SU-DHL-6 (cell line): ENCODE measurements at regions not wholly inside any gene's neighbourhood (a gene's known extent, or its start where the extent isn't known, plus 50 kb on each side); places are given as distances from the start of the nearest gene placed in this dataset.

ENCODE experiments used
- EZH2phosphoT487 ChIP-seq: fragments of 200-600 bp; sonication (generic), shearing (Covaris generic); conservative IDR thresholded peaks from 2 replicates; pipeline ENCODE4 v1.6.1; 2018; ENCODE audit warnings: mild to moderate bottlenecking, antibody characterized with exemption, low read length, moderate library complexity, mixed read lengths
- TF ChIP-seq, protein P1 (sequence below): fragments of 200-600 bp; sonication (generic); IDR thresholded peaks from one replicate; pipeline ENCODE4 v1.5.1; 2017; ENCODE audit warnings: antibody characterized with exemption, mild to moderate bottlenecking, low read length, moderate library complexity; ENCODE audit not compliant: insufficient read depth, poor library complexity, severe bottlenecking

DNA sequence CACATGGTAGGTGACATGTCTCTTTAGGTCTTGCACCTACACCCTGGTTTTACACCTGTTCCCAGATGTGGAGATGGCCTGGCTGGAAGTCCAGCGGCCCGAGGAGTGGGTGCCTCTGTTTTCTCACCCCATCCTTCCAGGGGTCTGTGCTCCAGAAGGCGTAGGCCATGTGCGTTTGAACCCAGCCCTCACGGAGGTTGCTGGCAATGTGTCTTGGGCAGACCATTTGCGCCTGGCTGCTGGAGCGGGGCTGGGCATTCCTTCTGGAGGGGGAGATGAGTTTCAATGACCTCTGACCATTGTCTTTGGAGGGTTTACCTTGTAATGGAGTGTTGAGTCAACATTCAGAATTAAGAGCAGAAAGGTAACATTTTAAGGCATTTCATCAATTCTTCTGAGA lies 54.8 kb upstream of the ZNF536 start:
- TF ChIP-seq, protein P1, sequence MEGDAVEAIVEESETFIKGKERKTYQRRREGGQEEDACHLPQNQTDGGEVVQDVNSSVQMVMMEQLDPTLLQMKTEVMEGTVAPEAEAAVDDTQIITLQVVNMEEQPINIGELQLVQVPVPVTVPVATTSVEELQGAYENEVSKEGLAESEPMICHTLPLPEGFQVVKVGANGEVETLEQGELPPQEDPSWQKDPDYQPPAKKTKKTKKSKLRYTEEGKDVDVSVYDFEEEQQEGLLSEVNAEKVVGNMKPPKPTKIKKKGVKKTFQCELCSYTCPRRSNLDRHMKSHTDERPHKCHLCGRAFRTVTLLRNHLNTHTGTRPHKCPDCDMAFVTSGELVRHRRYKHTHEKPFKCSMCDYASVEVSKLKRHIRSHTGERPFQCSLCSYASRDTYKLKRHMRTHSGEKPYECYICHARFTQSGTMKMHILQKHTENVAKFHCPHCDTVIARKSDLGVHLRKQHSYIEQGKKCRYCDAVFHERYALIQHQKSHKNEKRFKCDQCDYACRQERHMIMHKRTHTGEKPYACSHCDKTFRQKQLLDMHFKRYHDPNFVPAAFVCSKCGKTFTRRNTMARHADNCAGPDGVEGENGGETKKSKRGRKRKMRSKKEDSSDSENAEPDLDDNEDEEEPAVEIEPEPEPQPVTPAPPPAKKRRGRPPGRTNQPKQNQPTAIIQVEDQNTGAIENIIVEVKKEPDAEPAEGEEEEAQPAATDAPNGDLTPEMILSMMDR: no peak
- no peak for TF ChIP-seq EZH2phosphoT487
